ENCODE measurements at regions not wholly inside any gene's neighbourhood (a gene's known extent, or its start where the extent isn't known, plus 50 kb on each side); places are given as distances from the start of the nearest gene placed in this dataset.

GRCh38 chr13:38191016-38191415, 158.6 kb upstream of the UFM1 start:
- no peak overlapping the region for H2BK20ac ChIP-seq (ENCODE audit: low read depth, low read length)
- H3K14ac ChIP-seq (replicated peaks; ENCODE audit: low read depth, low read length) = no peak overlapping the region
- no peak overlapping the region for H4K8ac ChIP-seq (ENCODE audit: low read depth in 2 of 2, low read length in 2 of 2)
- H4K5ac ChIP-seq (ENCODE audit: low read depth, low read length) = no peak overlapping the region
- POLR2A ChIA-PET (ENCODE audit: unreplicated experiment) = no interaction called here
- no peak overlapping the region for H2AK9ac ChIP-seq (replicated peaks; ENCODE audit: low read depth, low read length, poor library complexity)
- H2AK5ac ChIP-seq (ENCODE audit: low read depth, low read length) = no peak overlapping the region
- no peak for DNase-seq
- no peaks in the 10 kb centered on the region for H3K36me3 ChIP-seq (ENCODE audit: control insufficient read depth, insufficient read depth, low read length)
- no peak overlapping the region for H3K27ac ChIP-seq (ENCODE audit: insufficient read depth, low read length)
- H3K79me1 ChIP-seq (ENCODE audit: low read depth in 1 of 2, low read length in 2 of 2) = no peaks in the 10 kb centered on the region
- H3K23ac ChIP-seq (ENCODE audit: low read depth, low read length) = no peak overlapping the region
- H2AFZ ChIP-seq (replicated peaks; ENCODE audit: low read length, poor library complexity) = no peak overlapping the region
- no peak overlapping the region for H2BK5ac ChIP-seq (ENCODE audit: low read depth, low read length, poor library complexity, severe bottlenecking)
- H3K4me1 ChIP-seq (ENCODE audit: control insufficient read depth, insufficient read depth, low read length) = no peaks in the 10 kb centered on the region
- H3K18ac ChIP-seq (ENCODE audit: low read depth, low read length) = no peak overlapping the region
- BruUV-seq (replicated peaks) = no TSS peak
- no peaks in the 10 kb centered on the region for H3K27me3 ChIP-seq (ENCODE audit: control insufficient read depth, insufficient read depth, low read length)
- H3K56ac ChIP-seq (ENCODE audit: extremely low read depth, insufficient read depth, low read length) = no peak overlapping the region
- no peak overlapping the region for H3K4ac ChIP-seq (ENCODE audit: low read depth, low read length)
- CTCF ChIA-PET = no interaction called here
- H3K9me1 ChIP-seq (ENCODE audit: insufficient read depth, low read length) = no peaks in the 10 kb centered on the region
- H2BK15ac ChIP-seq (ENCODE audit: low read depth, low read length) = no peak overlapping the region
- no peak for ATAC-seq (ENCODE audit: low read depth)
- no peaks in the 10 kb centered on the region for H4K20me1 ChIP-seq (ENCODE audit: insufficient read depth, low read length)
- no peak overlapping the region for H3K9ac ChIP-seq (ENCODE audit: low read depth, low read length)
- no peak overlapping the region for H2BK120ac ChIP-seq (ENCODE audit: low read depth, low read length)
- 90% methylated on average over 2 of the region's 3 CpGs; no CpG with 5 or more reads in 1 of the 2 experiments for WGBS, 2 experiments (ENCODE audit: extremely low coverage in 2 of 2, insufficient read length in 1 of 2)
- no peak overlapping the region for H3K4me3 ChIP-seq (ENCODE audit: insufficient read depth, low read depth, low read length)
- TF ChIP-seq CHD1 (IDR thresholded peaks at IDR 0.05; ENCODE audit: low read depth, low read length) = no peak
- TF ChIP-seq CEBPB (IDR thresholded peaks at IDR 0.05; ENCODE audit: low read depth, low read length) = no peak
- TF ChIP-seq RAD21 (IDR thresholded peaks at IDR 0.05; ENCODE audit: low read length) = no peak
- TF ChIP-seq RCOR1 (IDR thresholded peaks at IDR 0.05; ENCODE audit: insufficient replicate concordance, low read length) = no peak
- TF ChIP-seq RFX5 (IDR thresholded peaks at IDR 0.05; ENCODE audit: low read depth, low read length) = no peak
- TF ChIP-seq MXI1 (IDR thresholded peaks at IDR 0.05; ENCODE audit: borderline replicate concordance, low read depth, low read length) = no peak
- no peak for TF ChIP-seq FOS (IDR thresholded peaks at IDR 0.05; ENCODE audit: low read depth, low read length)
- TF ChIP-seq CTCF (conservative IDR thresholded peaks at IDR 0.05; ENCODE audit: low read depth, low read length) = no peak
- no peak for TF ChIP-seq BHLHE40 (IDR thresholded peaks at IDR 0.05; ENCODE audit: low read depth, low read length)
- dilution Hi-C loops (cut with HindIII; ENCODE audit: low sequenced_read_pairs, unreplicated experiment) (no loop called here), intact Hi-C loops (cut with micrococcal nuclease) (no loop called here), in situ Hi-C loops (cut with MboI; ENCODE audit: low sequenced_read_pairs) (no loop called here)
- H3K4me2 ChIP-seq (ENCODE audit: low read depth, low read length) = no peak overlapping the region
- no peak overlapping the region for H4K91ac ChIP-seq (ENCODE audit: insufficient read depth, low read depth, low read length)
- no peaks in the 10 kb centered on the region for H3K9me3 ChIP-seq (ENCODE audit: control insufficient read depth, insufficient read depth, low read length)
